MG63 (cell line): ENCODE measurements at regions not wholly inside any gene's neighbourhood (a gene's known extent, or its start where the extent isn't known, plus 50 kb on each side); places are given as distances from the start of the nearest gene placed in this dataset.
"Not testable (repeated sequence)": the region's sequence is repeated elsewhere in the genome, so short reads cannot be mapped to it uniquely, and the experiment has no call there.

Experiments used
- DNase-seq: peaks from one replicate; pipeline ENCODE4 v3.0.0-alpha.2; 2020
- H3K27me3 ChIP-seq: fragments of 250-450 bp; sonication (Bioruptor Pico); 2 replicates; pipeline ENCODE4 v1.5.1; 2020; ENCODE audit warnings: mild to moderate bottlenecking, moderate library complexity
- H3K36me3 ChIP-seq: fragments of 250-450 bp; sonication (Bioruptor Pico); 2 replicates; pipeline ENCODE4 v1.5.1; 2020; ENCODE audit warnings: mild to moderate bottlenecking, moderate library complexity
- H3K4me3 ChIP-seq: fragments of 250-450 bp; sonication (Bioruptor Pico); 2 replicates; pipeline ENCODE4 v1.5.1; 2020; ENCODE audit warnings: mild to moderate bottlenecking, moderate library complexity
- H3K9me3 ChIP-seq: fragments of 250-450 bp; sonication (Bioruptor Pico); 2 replicates; pipeline ENCODE4 v1.5.1; 2020; ENCODE audit warnings: mild to moderate bottlenecking, moderate library complexity

GRCh38 chr5:164224772-164225171 is 719.4 kb downstream of the MAT2B start:
- DNase-seq: no peak
- Histone ChIP-seq H3K4me3 (no peak overlapping the region), H3K27me3 (no peaks in the 10 kb centered on the region), H3K36me3 (no peaks in the 10 kb centered on the region), H3K9me3 (0 out of 2 replicates have a peak, but pooled peaks cover 3% of the 10 kb centered on the region)

DNA sequence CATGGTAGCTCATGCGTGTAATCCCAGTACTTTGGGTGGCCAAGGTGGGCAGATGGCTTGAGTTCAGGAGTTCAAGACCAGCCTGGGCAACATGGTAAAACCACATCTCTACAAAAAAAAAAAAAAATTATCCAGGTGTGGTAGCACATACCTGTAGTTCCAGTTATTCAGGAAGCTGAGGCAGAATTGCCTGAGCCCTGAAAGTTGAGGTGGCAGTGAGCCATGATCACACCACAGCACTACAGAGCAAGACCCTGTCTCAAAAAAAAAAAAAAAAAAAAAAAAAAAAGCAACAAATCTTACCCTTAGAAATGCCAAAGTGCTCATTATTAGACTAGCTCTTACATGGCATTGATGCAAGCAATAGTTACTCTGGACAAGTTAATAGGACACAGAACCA is 724.9 kb downstream of the MAT2B start:
- H3K36me3 ChIP-seq: no peaks in the 10 kb centered on the region
- H3K27me3 ChIP-seq: no peaks in the 10 kb centered on the region
- no peak for DNase-seq
- no peak overlapping the region for H3K4me3 ChIP-seq
- 0 out of 2 replicates have a peak, but pooled peaks cover 3% of the 10 kb centered on the region for H3K9me3 ChIP-seq

GRCh38 chr5:164233791-164234190 is 728.4 kb downstream of the MAT2B start:
- Histone ChIP-seq H3K27me3 (no peaks in the 10 kb centered on the region), H3K9me3 (no peaks in the 10 kb centered on the region), H3K36me3 (no peaks in the 10 kb centered on the region), H3K4me3 (no peak overlapping the region)
- DNase-seq: no peak

GRCh38 chr5:164234321-164234720 is 728.9 kb downstream of the MAT2B start:
- H3K9me3 ChIP-seq: no peaks in the 10 kb centered on the region; the same call in 1 of the 2 replicates
- no peak for DNase-seq
- H3K36me3 ChIP-seq: no peaks in the 10 kb centered on the region
- H3K27me3 ChIP-seq: no peaks in the 10 kb centered on the region
- H3K4me3 ChIP-seq: no peak overlapping the region

DNA sequence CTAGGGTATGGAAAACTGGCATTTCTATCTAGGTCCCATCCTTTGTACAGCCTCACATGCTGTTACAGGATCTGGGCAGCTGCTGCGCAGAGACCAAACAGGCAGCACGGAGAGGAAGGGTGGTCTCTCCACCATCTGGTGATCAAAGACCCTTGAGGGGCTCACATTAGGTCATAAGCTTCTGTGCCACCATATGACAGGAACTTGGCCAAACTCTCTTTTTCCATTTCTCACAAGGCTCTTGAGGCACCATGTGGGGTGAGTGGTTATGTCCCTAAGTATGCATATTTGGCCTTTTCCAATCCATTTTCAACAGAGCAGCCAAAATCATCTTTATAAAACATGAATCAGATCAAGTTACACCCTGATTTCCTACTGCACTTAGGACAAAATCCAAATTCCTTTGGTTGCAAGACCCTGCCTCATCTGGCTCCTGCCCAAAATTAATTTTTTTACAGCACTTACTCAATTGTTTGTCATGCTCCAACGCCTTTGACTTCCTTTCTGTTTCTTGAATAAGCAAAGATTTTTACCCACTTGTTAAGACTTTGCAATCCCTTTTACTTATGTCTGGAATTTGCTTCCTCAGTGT is 730.0 kb downstream of the MAT2B start:
- no peak overlapping the region for H3K4me3 ChIP-seq
- no peaks in the 10 kb centered on the region for H3K27me3 ChIP-seq
- no peaks in the 10 kb centered on the region; the same call in 1 of the 2 replicates for H3K9me3 ChIP-seq
- DNase-seq: peak; percentile 64
- no peaks in the 10 kb centered on the region for H3K36me3 ChIP-seq

DNA sequence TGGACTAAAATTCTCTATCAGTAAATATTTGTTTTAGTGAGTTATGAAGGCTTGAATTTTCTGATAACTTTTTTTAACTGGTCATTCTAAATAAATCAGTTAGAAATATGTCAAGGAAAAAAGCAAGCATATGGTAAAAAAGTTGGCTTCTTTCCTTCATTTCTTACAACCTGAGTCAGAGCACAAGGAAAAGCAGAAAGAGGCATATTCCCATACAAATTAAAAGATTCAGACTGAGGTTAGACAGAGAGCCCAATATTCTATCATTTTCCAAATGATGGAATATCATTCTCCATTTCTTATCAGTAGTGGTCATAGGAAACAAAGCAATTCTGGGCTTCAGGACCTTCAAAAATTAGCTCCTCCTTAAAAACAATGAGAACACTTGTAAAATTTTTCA is 732.1 kb downstream of the MAT2B start:
- no peak for DNase-seq
- no peak overlapping the region for H3K4me3 ChIP-seq
- H3K9me3 ChIP-seq: no peaks in the 10 kb centered on the region; the same call in 1 of the 2 replicates
- no peaks in the 10 kb centered on the region for H3K27me3 ChIP-seq
- H3K36me3 ChIP-seq: no peaks in the 10 kb centered on the region

- not testable (repeated sequence) for H3K9me3 ChIP-seq
Measured at GRCh38 chr5:164251781-164252180, 746.4 kb downstream of the MAT2B start.

GRCh38 chr5:164253764-164254163 is 748.3 kb downstream of the MAT2B start:
- DNase-seq: no peak
- Histone ChIP-seq H3K4me3 (no peak overlapping the region), H3K36me3 (no peaks in the 10 kb centered on the region), H3K9me3 (no peaks in the 10 kb centered on the region), H3K27me3 (no peaks in the 10 kb centered on the region)

More at GRCh38 chr5:164251781-164252180, 746.4 kb downstream of the MAT2B start:
- not testable (repeated sequence) for H3K4me3 ChIP-seq, H3K27me3 ChIP-seq, DNase-seq, H3K36me3 ChIP-seq

GRCh38 chr5:164255598-164256213 is 750.3 kb downstream of the MAT2B start:
- no peaks in the 10 kb centered on the region for H3K9me3 ChIP-seq
- no peak for DNase-seq

GRCh38 chr5:164256351-164256750 is 750.9 kb downstream of the MAT2B start:
- no peak for DNase-seq
- no peaks in the 10 kb centered on the region for H3K9me3 ChIP-seq
- no peaks in the 10 kb centered on the region for H3K36me3 ChIP-seq
- H3K4me3 ChIP-seq: no peak overlapping the region
- no peaks in the 10 kb centered on the region for H3K27me3 ChIP-seq

More at GRCh38 chr5:164255598-164256213, 750.3 kb downstream of the MAT2B start:
- no peak overlapping the region for H3K4me3 ChIP-seq
- H3K27me3 ChIP-seq: no peaks in the 10 kb centered on the region
- no peaks in the 10 kb centered on the region for H3K36me3 ChIP-seq

DNA sequence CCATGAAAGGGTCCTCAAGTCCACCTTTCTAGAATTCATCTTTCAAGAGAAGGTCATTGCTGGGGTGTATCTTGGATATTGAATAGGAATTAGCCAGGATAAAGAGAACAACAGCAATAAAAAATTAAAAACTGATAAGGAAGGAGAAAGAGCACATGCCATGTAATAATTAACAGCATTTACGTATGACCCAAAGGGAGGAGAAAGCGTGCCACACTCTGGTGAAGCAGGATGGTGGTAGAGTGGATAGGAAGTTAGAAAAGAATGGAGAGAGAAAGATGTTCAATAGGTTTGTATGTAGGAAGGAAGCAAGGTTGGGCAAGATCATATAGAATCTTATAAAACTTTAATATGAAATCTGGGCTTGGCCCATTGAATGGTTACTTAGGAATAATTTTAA is 751.5 kb downstream of the MAT2B start:
- Histone ChIP-seq H3K9me3 (no peaks in the 10 kb centered on the region), H3K4me3 (no peak overlapping the region), H3K27me3 (no peaks in the 10 kb centered on the region), H3K36me3 (no peaks in the 10 kb centered on the region)
- DNase-seq: no peak

DNA sequence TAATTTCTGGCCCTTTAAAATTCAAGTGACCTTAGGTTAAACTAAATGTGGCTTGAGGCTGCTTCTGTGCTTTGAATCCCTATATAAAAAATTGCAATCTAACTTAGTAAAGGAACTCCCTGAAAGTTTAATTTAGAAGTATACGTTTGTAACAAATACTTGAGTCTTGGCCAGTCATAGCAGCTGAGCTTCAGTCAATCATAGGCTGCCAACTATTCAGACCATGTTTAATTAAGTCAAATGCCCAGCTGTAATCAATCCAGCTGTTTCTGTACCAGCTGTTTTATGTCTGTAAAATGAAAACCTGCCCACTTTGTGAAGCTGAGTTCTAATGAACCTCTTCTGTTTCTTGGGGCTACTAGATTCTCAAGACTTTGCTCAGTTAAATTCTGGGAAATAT is 760.1 kb downstream of the MAT2B start:
- no peak for DNase-seq
- Histone ChIP-seq H3K36me3 (no peaks in the 10 kb centered on the region), H3K27me3 (no peaks in the 10 kb centered on the region), H3K9me3 (peaks cover 13% of the 10 kb centered on the region), H3K4me3 (no peak overlapping the region)

- H3K9me3 ChIP-seq: peaks cover 13% of the 10 kb centered on the region
- no peaks in the 10 kb centered on the region for H3K27me3 ChIP-seq
- H3K4me3 ChIP-seq: no peak overlapping the region
- no peaks in the 10 kb centered on the region for H3K36me3 ChIP-seq
- no peak for DNase-seq
Measured at GRCh38 chr5:164266571-164266970, 761.2 kb downstream of the MAT2B start.

DNA sequence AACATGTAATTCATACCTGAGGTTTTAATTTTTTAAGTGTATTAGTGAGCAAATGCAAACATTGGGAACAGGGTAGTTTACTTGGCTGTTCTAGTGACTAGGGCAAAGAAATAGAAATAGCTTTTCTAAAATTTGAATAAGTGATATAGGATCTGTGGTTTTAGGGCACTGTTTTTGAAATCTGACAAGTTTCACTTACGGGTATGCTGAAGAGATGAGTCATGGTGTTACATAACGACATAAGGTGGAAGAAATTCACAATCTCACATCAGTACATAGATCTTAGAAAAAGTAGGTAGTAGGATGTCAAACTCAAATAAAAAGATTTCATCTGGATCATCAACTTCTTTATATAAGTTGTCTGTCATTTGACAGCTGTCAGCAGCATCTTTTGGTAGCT is 772.3 kb downstream of the MAT2B start:
- Histone ChIP-seq H3K4me3 (no peak overlapping the region), H3K36me3 (no peaks in the 10 kb centered on the region), H3K9me3 (no peaks in the 10 kb centered on the region), H3K27me3 (no peaks in the 10 kb centered on the region)
- DNase-seq: no peak

- no peak overlapping the region for H3K4me3 ChIP-seq
- peaks cover 4% of the 10 kb centered on the region; the same call in 1 of the 2 replicates for H3K9me3 ChIP-seq
- H3K36me3 ChIP-seq: no peaks in the 10 kb centered on the region
- H3K27me3 ChIP-seq: no peaks in the 10 kb centered on the region
- DNase-seq: no peak
Measured at GRCh38 chr5:164289526-164289925, 784.1 kb downstream of the MAT2B start.

DNA sequence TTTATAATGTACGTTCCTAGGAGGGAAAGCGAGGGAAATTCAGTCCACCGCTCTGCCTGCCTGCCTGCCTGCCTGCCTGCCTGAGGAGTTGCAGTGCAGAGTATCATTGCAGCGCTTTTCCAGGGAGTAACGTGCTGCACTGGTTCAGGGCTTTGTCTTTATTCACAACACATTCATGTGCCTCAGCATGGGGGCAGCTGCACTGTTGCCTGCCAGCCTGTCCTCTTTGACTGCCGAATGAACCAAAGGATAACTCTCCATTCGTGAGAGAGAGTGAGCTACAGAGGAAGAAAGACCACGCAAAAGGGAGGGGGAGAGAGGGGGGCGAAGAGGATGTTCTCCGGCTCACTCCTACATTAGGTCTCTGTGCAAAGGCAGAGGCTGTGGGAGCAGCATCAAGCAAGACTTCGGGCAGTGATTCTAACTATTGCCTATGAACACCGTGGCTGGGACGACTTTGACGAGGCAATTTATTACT is 791.2 kb downstream of the MAT2B start:
- H3K36me3 ChIP-seq: peaks cover 22% of the 10 kb centered on the region
- 0 out of 2 replicates have a peak, but pooled peaks cover 2% of the 10 kb centered on the region for H3K9me3 ChIP-seq
- H3K4me3 ChIP-seq: peak overlapping the region; percentile 60
- DNase-seq: peak; percentile 92
- no peaks in the 10 kb centered on the region for H3K27me3 ChIP-seq

- Histone ChIP-seq H3K27me3 (no peaks in the 10 kb centered on the region), H3K36me3 (peaks cover 37% of the 10 kb centered on the region), H3K9me3 (0 out of 2 replicates have a peak, but pooled peaks cover 2% of the 10 kb centered on the region), H3K4me3 (peak overlapping the region; percentile 60)
- no peak for DNase-seq
Measured at GRCh38 chr5:164298165-164298564, 792.7 kb downstream of the MAT2B start.

GRCh38 chr5:164300295-164300694 is 794.9 kb downstream of the MAT2B start:
- Histone ChIP-seq H3K36me3 (peaks cover 49% of the 10 kb centered on the region), H3K27me3 (no peaks in the 10 kb centered on the region), H3K9me3 (no peaks in the 10 kb centered on the region), H3K4me3 (peak overlapping the region; percentile 60)
- DNase-seq: peak; percentile 24
